Stimulated activated CD4-positive, alpha-beta T cell treated with anti-CD3 and anti-CD28 coated beads, Interleukin-2, amount 100 ng/mL, for 48 hours (primary cell): ENCODE measurements at regions not wholly inside any gene's neighbourhood (a gene's known extent, or its start where the extent isn't known, plus 50 kb on each side); places are given as distances from the start of the nearest gene placed in this dataset.
"Not testable (repeated sequence)": the region's sequence is repeated elsewhere in the genome, so short reads cannot be mapped to it uniquely, and the experiment has no call there.

ENCODE experiments used
- DNase-seq, 2 donors: peaks; one replicate each; pipeline ENCODE4 v3.0.0-alpha.2; 2020

GRCh38 chr9:110068212-110068611 lies 139.7 kb downstream of the C9orf152 start:
- DNase-seq: no peak

GRCh38 chr9:110069326-110070248 lies 138.4 kb downstream of the C9orf152 start:
- no peak for DNase-seq

- no peak for DNase-seq
Measured at GRCh38 chr9:110072597-110073355, 135.2 kb downstream of the C9orf152 start.

- DNase-seq: no peak
Measured at GRCh38 chr9:110073356-110073905, 134.5 kb downstream of the C9orf152 start.

DNA sequence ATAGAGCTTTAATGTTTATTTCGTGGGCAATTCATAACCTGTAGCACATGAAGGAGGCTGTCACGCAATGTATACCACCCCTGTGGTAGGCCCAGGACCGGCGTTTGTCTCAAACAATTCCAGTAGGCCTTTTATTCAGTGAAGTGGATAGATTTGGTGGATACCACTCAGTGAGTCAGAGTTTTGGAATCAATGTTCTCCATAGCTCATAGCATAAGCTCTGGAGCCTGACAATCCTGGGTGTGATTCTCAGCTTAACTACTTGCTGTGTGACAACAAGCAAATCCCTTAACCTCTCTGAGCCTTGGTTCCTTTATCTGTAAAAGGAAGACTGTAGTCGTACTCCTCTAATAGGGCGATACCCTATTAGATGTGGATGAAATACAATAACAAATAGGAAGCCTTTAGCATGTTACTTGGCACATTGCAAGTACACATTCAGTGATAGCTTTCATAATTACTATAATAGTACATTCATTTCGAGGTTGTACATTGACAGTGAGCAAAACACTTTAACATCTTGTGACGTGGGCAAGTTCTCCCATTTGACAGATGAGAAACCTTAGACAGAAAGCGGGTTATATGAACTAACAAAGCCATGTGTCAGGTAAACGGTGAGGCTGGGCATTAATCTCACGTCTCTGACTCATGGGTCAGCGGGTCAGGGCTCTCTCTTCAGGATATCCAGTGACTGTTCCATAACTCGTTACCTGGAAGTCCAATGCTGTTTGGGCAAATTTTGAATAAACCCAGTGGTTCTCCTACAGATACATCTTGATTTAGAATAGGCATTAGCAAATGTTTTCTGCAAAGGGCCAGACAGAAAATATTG lies 130.8 kb downstream of the C9orf152 start:
- no peak for DNase-seq

GRCh38 chr9:110077925-110078324 lies 130.0 kb downstream of the C9orf152 start:
- no peak for DNase-seq

GRCh38 chr9:110078604-110079003 lies 129.4 kb downstream of the C9orf152 start:
- DNase-seq: no peak

DNA sequence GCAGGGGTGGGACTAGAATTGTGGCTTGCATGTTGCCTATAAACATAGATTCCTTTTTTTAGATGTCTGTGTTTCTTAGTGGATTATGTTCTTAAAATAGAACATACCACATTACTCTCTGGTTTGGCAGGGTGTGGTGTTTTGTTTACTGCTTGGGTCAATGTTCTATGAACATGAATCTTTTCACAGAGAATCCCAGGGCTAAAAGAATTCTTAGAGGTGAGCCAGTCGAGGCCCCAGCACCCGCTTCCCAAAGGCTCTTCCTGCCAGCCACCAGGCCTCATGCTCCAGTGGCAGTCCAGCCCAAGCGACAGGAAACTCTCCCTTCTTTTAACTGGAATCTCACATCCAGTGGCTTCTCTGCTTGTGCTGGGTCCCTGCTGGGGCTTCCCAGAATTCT lies 126.6 kb downstream of the C9orf152 start:
- DNase-seq: no peak

DNA sequence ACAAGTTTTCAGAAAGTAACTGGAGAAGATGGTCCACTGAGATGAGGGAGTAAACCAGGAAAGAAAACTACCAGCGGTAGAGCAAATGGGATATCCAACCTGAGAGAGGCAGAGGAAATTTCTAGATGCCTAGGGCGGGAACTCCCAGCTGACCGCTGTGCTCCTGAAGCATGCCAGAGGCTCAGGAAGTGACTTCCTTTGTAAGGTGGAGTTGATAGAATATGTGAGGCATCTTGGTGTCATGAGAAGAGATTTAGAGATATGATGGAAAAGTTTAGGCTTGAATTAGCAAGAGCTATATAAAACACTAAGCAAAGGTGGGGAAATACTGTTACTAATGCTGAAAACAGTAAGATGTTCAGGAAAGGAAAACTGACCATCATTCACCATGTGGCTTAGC lies 124.1 kb downstream of the C9orf152 start:
- DNase-seq: no peak

DNA sequence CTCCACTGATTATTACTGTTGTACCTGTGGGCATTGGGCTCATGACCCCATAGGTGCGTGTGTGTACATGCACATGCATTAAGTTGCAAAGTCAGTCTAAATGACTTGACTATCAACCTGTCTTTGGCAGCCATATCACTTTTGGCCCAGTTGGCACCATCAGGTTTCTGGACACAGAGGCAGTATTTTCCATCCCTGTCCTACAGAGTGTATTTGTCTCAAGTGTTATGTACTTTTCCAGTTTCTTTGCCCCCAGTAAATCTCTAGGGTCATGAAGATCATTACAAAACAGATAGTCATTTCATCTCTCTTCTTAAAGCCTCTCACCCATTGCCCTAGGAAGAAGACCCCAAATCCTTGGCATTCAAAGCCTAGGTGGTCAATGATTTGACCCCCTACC lies 121.4 kb downstream of the C9orf152 start:
- DNase-seq: no peak

GRCh38 chr9:110087605-110088004 lies 120.4 kb downstream of the C9orf152 start:
- no peak for DNase-seq

- no peak for DNase-seq
Measured at GRCh38 chr9:110088099-110088498, 119.9 kb downstream of the C9orf152 start.

- DNase-seq: no peak
Measured at GRCh38 chr9:110089681-110090370, 118.1 kb downstream of the C9orf152 start.

- DNase-seq: no peak
Measured at GRCh38 chr9:110092792-110093191, 115.2 kb downstream of the C9orf152 start.

GRCh38 chr9:110093417-110093816 lies 114.5 kb downstream of the C9orf152 start:
- no peak for DNase-seq

- no peak for DNase-seq
Measured at GRCh38 chr9:110093871-110094270, 114.1 kb downstream of the C9orf152 start.

- DNase-seq: no peak
Measured at GRCh38 chr9:110095161-110095595, 112.8 kb downstream of the C9orf152 start.

DNA sequence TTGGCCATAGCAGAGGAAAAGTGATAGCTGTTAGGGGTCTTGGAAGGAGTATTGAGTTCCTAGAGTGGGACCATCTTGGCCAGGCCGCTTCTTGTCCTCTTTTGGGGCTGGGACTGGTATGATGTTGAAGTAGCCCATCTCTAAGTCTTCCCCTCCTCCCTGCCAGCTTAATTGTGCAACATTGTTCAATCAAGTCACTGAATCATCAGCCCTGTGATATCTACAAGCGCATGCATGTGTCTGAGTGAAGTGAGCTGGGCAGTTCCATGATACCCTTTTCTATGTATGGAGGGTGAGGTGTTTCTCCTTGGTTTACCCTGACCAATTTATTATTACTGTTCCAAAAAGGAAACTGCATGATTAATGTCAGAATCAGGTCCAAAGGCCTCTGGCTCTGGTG lies 112.2 kb downstream of the C9orf152 start:
- no peak for DNase-seq

DNA sequence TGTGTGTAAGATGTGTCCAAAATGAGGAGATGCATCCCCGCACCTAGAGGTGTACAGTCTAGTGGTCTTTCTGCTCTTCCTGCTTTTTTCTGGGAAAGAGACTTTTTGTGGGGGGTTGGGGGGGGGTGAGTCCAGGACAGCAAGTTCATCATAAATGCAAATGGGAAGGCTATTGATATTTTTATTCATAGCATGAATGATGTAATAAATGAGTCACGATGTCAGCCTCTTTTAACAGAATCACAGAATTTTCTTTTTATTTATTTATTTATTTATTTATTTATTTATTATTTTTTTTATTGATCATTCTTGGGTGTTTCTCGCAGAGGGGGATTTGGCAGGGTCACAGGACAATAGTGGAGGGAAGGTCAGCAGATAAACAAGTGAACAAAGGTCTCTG lies 111.3 kb downstream of the C9orf152 start:
- not testable (repeated sequence) for DNase-seq

DNA sequence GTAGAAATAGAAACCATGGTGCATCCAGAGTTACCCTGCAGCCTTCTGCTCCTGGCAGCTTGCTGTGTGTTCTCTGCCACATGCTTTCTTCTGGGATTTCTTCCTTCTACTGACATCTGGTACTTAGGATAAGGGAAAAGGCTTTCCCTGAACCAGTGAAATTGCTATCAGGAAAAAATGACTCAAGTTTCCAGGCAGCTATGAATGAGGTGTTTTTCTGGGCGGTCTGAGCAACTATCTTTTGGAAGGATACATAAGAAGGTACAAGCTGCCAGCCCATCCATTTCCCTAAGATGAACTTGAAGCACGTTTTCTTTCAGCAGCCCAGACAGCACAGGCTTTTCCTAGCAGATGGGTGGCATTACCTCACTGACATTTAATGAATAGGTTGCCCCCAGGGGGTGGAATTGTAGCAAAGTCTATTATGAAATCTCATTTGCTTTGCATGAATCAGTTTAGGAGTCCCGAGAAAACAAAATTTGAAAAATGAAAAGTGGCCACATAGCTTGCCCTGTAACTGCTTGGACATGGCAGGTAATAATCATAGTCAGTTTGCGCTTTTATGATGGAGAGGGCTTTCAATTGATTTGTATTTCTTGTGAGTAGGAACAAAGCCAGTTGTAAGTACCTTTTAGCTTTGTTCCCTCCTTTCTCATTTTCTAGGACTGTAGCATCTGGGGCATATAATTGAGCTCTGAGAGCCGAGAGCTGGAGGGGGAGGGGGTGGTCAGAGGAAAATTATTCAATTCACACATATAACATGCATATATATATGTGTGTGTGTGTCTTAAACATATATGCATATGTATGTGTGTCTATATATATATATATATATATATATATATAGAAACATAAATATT lies 108.5 kb downstream of the C9orf152 start:
- DNase-seq: no peak

DNA sequence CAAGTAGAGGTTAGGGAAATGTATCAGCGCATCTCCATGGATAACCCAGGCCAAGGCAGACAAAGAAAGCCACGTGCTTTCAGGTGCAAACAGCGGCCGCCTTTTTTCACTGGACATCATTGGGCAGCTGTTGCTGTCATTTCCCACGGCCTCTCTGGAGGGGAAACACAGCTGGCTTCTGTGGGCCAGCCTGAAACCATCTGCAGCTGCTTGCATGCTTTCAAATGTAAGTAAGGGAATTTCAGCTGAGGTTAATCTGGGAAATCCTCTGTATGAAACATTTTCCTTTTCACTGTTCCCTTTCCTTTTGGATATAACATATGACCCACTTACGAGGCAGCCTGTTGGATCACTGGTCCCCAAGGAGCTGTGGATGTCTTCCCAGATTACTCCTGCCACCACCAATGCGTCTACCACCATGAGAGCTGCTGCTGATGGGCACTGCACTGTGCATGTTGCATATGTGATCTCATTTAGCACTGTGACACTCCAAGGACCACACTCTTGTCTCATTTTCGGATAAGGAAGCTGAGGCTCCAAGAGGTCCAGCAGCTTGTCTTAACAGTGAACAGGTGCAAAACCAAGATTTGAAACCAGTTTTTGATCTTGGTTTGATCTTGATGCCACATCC lies 106.3 kb downstream of the C9orf152 start:
- no peak for DNase-seq
